Peyer's patch (tissue), 4 donors: ENCODE measurements at regions not wholly inside any gene's neighbourhood (a gene's known extent, or its start where the extent isn't known, plus 50 kb on each side); places are given as distances from the start of the nearest gene placed in this dataset.

Experiments used
- DNase-seq, 3 donors: peaks; one replicate each; pipeline ENCODE4 v3.0.0-alpha.2; 2017 to 2019
- H3K27ac ChIP-seq, 4 donors: fragments of 200-600 bp; sonication (generic); one replicate each; pipeline ENCODE4 v1.5.1; 2016 to 2019
- H3K27me3 ChIP-seq, 2 donors: fragments of 200-600 bp; sonication (generic); one replicate each; pipeline ENCODE4 v1.5.1; 2019
- H3K36me3 ChIP-seq, 3 donors: fragments of 200-600 bp; sonication (generic); one replicate each; pipeline ENCODE4 v1.5.1; 2016 to 2019
- H3K4me1 ChIP-seq, 4 donors: fragments of 200-600 bp; sonication (generic); one replicate each; pipeline ENCODE4 v1.5.1; 2016 to 2019
- H3K4me3 ChIP-seq, 4 donors: fragments of 200-600 bp; sonication (generic); 1 replicate in 3 of 4; 2 replicates in 1 of 4; pipeline ENCODE4 v1.5.1; 2016 to 2019; ENCODE audit warnings: mild to moderate bottlenecking in 1 of 4
- H3K9me3 ChIP-seq, 4 donors: fragments of 200-600 bp; sonication (generic); one replicate each; pipeline ENCODE4 v1.5.1; 2016 to 2019; ENCODE audit warnings: mild to moderate bottlenecking in 1 of 4
- CTCF ChIP-seq, 6 experiments: fragments of 450-650 bp in 4 of 6; fragments of 200-600 bp in 2 of 6; sonication (generic) in 1 of 6; IDR thresholded peaks; one replicate each; pipeline ENCODE4 v1.5.1; 2017 to 2019; ENCODE audit warnings: antibody characterized with exemption in 6 of 6, mild to moderate bottlenecking in 3 of 6, moderate library complexity in 1 of 6
- POLR2A ChIP-seq, 2 donors: fragments of 450-650 bp; IDR thresholded peaks; one replicate each; pipeline ENCODE4 v1.5.1; 2017; ENCODE audit warnings: antibody characterized with exemption in 2 of 2, mild to moderate bottlenecking in 2 of 2, moderate library complexity in 2 of 2
- small RNA-seq, 2 donors: library from RNA; depleted of rRNA; stranded (forward); fragments of <200 nt; gene quantifications; one replicate each; pipeline ENCODE3, GENCODE V24; 2016

GRCh38 chr6:168722397-168722796, 281.4 kb downstream of the SMOC2 start:
- DNase-seq, result no peak
- no peak overlapping the region for H3K27ac ChIP-seq
- no peaks in the 10 kb centered on the region for H3K4me1 ChIP-seq
- H3K36me3 ChIP-seq, result no peaks in the 10 kb centered on the region
- H3K4me3 ChIP-seq, result no peak overlapping the region
- no peaks in the 10 kb centered on the region for H3K9me3 ChIP-seq
- H3K27me3 ChIP-seq, result no peaks in the 10 kb centered on the region
- no peak for TF ChIP-seq CTCF (IDR thresholded peaks at IDR 0.05)
- no peak for TF ChIP-seq POLR2A (IDR thresholded peaks at IDR 0.05)

- no peaks in the 10 kb centered on the region for H3K36me3 ChIP-seq
- no peak overlapping the region for H3K4me3 ChIP-seq
- H3K9me3 ChIP-seq, result no peaks in the 10 kb centered on the region
- no peaks in the 10 kb centered on the region for H3K4me1 ChIP-seq
- no peak overlapping the region for H3K27ac ChIP-seq
- TF ChIP-seq CTCF (IDR thresholded peaks at IDR 0.05), result no peak
- TF ChIP-seq POLR2A (IDR thresholded peaks at IDR 0.05), result no peak
- no peaks in the 10 kb centered on the region for H3K27me3 ChIP-seq
- no peak for DNase-seq
These were observed 280.6 kb downstream of the SMOC2 start for GRCh38 chr6:168721571-168721970.

GRCh38 chr6:168719901-168720300, 278.9 kb downstream of the SMOC2 start:
- TF ChIP-seq POLR2A (IDR thresholded peaks at IDR 0.05) (no peak), CTCF (IDR thresholded peaks at IDR 0.05) (no peak)
- Histone ChIP-seq H3K27ac (no peak overlapping the region), H3K4me3 (no peak overlapping the region), H3K36me3 (no peaks in the 10 kb centered on the region), H3K27me3 (no peaks in the 10 kb centered on the region), H3K9me3 (no peaks in the 10 kb centered on the region), H3K4me1 (no peaks in the 10 kb centered on the region)
- peak in 1 of 3 donors; percentile 25 for DNase-seq

GRCh38 chr6:168718821-168719475, 278.0 kb downstream of the SMOC2 start:
- Histone ChIP-seq H3K27ac (no peak overlapping the region), H3K27me3 (no peaks in the 10 kb centered on the region), H3K36me3 (no peaks in the 10 kb centered on the region), H3K4me3 (no peak overlapping the region), H3K4me1 (no peaks in the 10 kb centered on the region), H3K9me3 (no peaks in the 10 kb centered on the region)
- peak in 1 of 3 donors; percentile 23 for DNase-seq
- TF ChIP-seq CTCF (IDR thresholded peaks at IDR 0.05) (no peak), POLR2A (IDR thresholded peaks at IDR 0.05) (no peak)

Small RNA genes lying in the stretch of these regions (small RNA-seq; reads per million reads assigned to genes)
- gene AL513210.1, result 0 reads per million in 2 donors
